ENCODE measurements at regions not wholly inside any gene's neighbourhood (a gene's known extent, or its start where the extent isn't known, plus 50 kb on each side); places are given as distances from the start of the nearest gene placed in this dataset.

DNA sequence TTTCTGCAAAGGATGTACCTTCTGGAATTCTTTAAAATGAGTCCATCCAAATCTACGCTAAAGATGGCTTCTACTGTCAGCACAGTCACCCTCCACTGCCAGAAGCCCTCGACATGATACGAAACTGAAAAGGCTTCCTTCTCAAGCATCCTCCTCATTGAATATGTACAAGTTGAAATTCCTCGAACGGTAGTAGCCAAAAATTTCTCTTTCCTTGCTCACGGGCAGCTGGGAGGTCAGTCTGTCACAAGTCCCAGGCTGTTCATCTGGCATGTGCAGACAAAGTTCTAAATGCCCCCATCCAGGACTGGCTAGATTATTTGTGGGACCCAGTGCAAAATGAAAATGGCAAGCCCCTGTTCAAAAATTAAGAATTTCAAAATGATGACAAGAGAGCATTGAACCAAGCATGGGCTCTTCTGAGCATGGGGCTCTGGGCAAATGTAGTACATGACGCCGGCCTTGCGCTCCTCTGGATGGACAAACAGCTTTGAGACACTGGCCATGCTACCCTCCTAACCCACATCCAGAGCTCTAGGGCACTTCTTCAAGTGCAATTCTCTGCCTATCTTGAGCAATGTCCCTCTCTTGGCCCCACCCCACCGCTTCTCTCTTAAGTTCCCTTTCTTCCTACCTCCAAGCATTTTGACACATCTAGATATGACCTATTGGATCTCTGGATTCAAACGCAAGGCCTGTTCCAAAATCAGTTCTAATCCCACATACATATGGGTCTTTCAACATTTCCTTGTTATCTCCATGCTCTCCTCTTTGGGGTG is 78.9 kb upstream of the FLT1 start:
- no peak for DNase-seq (ENCODE audit: low read depth in 2 of 2)

- no peak for DNase-seq (ENCODE audit: low read depth in 2 of 2)
Measured at GRCh38 chr13:28572871-28573270, 77.9 kb upstream of the FLT1 start.

- DNase-seq (ENCODE audit: low read depth in 2 of 2), result peak in 1 of 2 donors; percentile 15
Measured at GRCh38 chr13:28570356-28570755, 75.4 kb upstream of the FLT1 start.

DNA sequence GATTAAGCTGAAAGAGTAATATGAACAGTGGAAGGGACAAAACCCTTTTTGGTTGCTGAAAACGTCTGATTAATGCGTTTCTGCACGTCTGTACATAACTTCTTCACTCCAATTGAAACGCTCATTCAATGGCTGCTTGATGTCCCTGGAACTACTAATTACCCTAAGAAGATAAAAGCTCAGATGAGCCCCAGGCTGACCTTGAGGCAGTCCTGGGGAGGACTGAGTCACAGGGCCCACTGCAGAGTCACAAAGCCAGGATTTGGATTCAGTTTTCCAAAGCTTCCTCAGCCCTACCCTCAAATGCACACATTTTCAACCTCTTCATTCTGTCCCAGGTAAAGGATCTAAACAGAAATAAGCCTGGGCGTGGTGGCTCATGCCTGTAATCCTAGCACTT is 75.0 kb upstream of the FLT1 start:
- no peak for DNase-seq (ENCODE audit: low read depth in 2 of 2)

GRCh38 chr13:28568286-28568685 is 73.4 kb upstream of the FLT1 start:
- DNase-seq (ENCODE audit: low read depth in 2 of 2), result peak; percentile 53 to 63

- DNase-seq (ENCODE audit: low read depth in 2 of 2), result no peak
Measured at GRCh38 chr13:28566891-28567290, 72.0 kb upstream of the FLT1 start.

DNA sequence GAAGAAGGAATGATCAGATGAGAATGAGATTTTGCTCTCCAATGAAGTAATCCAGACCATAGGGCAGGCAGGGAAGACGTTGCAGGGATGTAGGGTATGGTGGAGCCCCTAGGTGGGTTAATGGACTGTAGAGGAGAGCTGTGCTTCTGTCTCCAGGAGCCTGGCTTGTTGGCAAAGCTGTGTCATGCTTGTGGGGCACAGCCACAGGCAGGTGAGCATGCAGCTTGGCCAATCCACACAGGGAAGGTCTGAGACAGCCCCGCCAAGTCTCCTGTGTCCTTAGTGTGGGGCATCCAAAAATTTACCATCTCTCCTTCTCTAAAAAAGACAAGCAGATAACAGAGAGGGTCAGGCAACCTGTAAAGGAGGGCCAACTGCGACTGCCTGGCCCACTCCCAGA is 71.4 kb upstream of the FLT1 start:
- no peak for DNase-seq (ENCODE audit: low read depth in 2 of 2)

DNA sequence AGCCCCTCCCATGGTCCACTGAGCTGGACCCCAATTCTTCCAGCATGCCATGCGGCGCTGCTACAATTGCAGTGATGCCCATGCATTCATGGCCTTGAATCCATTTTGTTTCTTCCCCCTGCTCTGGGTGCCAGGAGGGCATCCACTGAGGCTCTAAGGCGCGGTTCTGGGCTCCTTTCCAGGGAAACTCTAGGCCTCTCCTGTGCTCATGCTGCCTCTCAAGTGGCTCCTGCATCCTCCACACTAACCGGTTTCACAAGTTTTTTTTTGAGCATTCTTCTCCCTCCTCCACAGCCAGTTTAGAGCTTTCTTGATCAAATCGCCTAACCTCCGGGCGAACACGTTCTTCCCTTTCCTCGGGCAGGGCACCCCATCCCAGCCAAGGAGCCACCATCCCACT is 69.1 kb upstream of the FLT1 start:
- DNase-seq (ENCODE audit: low read depth in 2 of 2), result no peak

DNA sequence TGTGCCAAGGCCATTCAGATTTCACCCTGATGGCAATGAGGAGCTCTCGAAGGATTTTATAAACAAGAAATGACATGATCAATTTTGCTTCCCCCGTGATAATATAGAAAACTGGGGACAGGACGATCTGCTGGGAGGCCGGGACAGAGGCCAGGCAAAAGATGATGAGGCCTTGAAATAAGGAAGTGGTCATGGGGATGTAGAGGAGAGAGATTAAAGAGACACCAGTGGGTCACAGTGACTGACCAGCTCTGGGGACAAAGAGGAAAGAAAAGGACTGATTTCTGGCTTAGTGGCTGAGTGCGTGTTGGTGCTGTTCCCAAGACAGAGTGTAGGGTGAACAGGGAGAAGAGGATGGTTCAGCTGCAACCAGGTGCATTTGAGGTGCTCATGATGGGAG is 68.7 kb upstream of the FLT1 start:
- no peak for DNase-seq (ENCODE audit: low read depth in 2 of 2)

GRCh38 chr13:28560612-28561011 is 65.7 kb upstream of the FLT1 start:
- DNase-seq (ENCODE audit: low read depth in 2 of 2), result no peak

- no peak for DNase-seq (ENCODE audit: low read depth in 2 of 2)
Measured at GRCh38 chr13:28559636-28560259, 64.8 kb upstream of the FLT1 start.

DNA sequence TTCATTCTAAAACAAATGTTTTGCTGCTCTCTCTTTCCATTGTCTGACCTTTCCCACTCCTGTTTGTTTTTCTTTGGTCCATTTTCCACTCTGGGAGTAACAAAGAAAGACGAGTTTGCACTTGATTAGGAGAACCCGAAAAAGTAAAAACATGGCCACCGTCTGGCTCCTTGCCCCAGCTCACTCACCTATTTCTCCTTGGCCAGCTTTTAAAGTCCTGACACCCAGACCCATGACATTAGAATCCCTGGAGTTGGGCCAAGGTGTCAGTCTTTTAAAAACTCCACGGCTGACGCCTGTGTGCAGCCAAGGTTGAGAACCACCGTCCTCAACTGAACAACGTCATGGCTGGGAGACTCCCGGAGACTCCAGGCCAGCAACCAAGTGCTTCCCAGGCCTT is 63.6 kb upstream of the FLT1 start:
- DNase-seq (ENCODE audit: low read depth in 2 of 2), result peak; percentile 29 to 74

GRCh38 chr13:28557725-28558520 is 63.0 kb upstream of the FLT1 start:
- peak; percentile 67 to 75 for DNase-seq (ENCODE audit: low read depth in 2 of 2)

- DNase-seq (ENCODE audit: low read depth in 2 of 2), result no peak
Measured at GRCh38 chr13:28555096-28555495, 60.2 kb upstream of the FLT1 start.

GRCh38 chr13:28553971-28554370 is 59.0 kb upstream of the FLT1 start:
- DNase-seq (ENCODE audit: low read depth in 2 of 2), result no peak

DNA sequence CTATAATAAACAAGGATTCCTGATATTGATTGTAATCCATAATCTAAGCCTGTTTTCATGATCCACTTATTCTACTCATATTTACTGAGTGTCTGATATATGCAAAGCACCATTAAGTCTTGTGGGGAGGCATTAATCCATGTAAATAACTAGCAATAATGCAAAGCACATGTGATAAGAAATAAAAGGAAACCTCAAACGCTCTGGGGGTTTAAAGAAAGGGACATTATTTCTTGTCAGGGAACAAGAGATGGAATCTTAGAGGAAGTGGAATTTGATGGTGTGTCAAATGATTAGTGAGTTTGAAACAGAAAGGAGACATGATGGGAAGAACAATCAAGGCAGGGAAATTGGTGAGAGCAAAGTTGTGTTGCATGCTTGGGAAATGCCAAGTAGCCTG is 57.4 kb upstream of the FLT1 start:
- no peak for DNase-seq (ENCODE audit: low read depth in 2 of 2)

GRCh38 chr13:28551498-28551895 is 56.6 kb upstream of the FLT1 start:
- no peak for DNase-seq (ENCODE audit: low read depth in 2 of 2)

DNA sequence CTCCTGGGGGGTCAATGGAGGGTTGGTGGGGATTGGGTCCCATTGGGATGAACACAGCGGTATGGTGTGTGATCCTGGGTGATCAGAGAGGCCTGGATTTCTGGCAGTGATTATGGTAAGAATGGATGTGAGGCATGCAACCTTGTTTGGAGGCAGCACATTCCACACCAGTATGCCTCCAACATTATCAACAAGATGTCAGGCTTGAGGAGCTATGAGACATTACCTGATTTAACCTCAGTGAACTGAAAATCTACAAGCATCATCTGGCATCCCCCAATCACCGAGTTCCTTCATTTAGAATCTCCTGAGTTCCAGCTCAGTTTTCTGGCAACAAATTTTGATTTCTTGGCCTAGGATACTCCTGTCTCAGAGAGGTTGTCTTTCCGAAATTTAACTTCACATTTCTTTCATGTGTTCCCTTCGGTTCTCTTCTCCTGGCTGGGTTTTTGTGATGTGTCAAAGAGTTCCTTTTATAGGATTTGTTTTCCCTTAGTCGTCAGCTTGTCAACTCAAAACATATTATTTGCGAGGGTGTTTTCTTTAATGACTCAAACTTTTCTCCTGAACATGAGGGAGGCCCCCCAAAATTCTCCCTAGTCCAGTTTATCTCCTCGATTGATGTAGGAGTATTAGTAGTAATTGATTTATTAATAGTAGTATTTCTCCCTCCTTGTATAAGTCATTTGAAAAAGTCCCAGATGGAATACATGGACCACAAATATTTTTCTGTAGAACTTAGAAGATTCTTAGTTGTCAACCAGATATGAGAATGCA is 56.0 kb upstream of the FLT1 start:
- DNase-seq (ENCODE audit: low read depth in 2 of 2), result no peak

DNA sequence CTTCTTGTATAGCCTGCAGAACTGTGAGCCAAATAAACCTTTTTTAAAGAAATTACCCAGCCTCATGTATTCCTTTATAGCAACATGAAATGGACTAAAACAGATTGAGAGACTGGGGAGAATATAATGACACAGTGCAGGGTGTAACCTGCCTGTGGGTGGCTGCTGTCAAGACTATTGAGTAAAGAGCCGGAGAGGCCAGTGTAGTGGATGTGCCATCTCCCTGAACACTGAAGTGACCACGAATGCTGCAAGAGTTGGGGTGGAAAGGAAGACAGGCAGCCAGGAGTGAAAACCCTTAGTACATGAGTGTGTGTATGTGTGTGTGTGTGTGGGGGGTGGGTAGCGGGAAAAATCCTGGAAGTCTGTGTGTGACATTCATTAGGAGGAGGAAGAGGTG is 55.2 kb upstream of the FLT1 start:
- no peak for DNase-seq (ENCODE audit: low read depth in 2 of 2)

DNA sequence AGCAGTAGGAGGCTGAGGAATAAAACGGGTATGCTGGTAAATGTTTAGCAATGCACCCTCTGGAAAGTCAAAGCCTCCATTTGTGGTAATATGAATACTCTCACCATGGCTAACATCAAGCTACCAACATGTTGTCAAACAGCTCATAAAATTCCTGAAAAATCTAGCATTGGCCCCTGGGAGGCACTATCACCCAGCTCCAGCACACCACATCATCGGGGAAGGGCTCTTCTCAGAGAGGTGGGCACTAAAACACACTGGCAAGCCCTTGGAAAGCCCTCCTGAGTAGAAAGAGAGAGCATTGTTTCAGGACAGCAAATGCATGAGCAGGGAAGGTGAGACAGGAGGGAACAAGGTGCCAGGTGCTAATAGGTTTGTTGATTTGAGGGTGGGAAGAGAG is 53.9 kb upstream of the FLT1 start:
- DNase-seq (ENCODE audit: low read depth in 2 of 2), result peak in 1 of 2 donors; percentile 19

GRCh38 chr13:28548468-28548867 is 53.5 kb upstream of the FLT1 start:
- DNase-seq (ENCODE audit: low read depth in 2 of 2), result no peak

All from lung microvascular endothelial cell (primary cell).